Stimulated activated CD8-positive, alpha-beta memory T cell treated with anti-CD3 and anti-CD28 coated beads, Interleukin-15, amount 100 ng/mL, for 48 hours (primary cell): ENCODE measurements at regions not wholly inside any gene's neighbourhood (a gene's known extent, or its start where the extent isn't known, plus 50 kb on each side); places are given as distances from the start of the nearest gene placed in this dataset.

Experiments used
- DNase-seq, 2 donors: peaks; one replicate each; pipeline ENCODE4 v3.0.0-alpha.2; 2020; ENCODE audit warnings: low read depth in 2 of 2

- no peak for DNase-seq
Measured at GRCh38 chr2:146038014-146038413, 1518.1 kb upstream of the ZEB2 start.

- DNase-seq = no peak
Measured at GRCh38 chr2:146037334-146037870, 1517.5 kb upstream of the ZEB2 start.

- no peak for DNase-seq
Measured at GRCh38 chr2:146031158-146031557, 1511.2 kb upstream of the ZEB2 start.

- no peak for DNase-seq
Measured at GRCh38 chr2:146027156-146027555, 1507.2 kb upstream of the ZEB2 start.

GRCh38 chr2:146025519-146025918 lies 1505.6 kb upstream of the ZEB2 start:
- DNase-seq = no peak

GRCh38 chr2:146024212-146024743 lies 1504.4 kb upstream of the ZEB2 start:
- no peak for DNase-seq

- no peak for DNase-seq
Measured at GRCh38 chr2:146004462-146004861, 1484.5 kb upstream of the ZEB2 start.

GRCh38 chr2:146003337-146003736 lies 1483.4 kb upstream of the ZEB2 start:
- DNase-seq = no peak

GRCh38 chr2:145994910-145995309 lies 1475.0 kb upstream of the ZEB2 start:
- no peak for DNase-seq

GRCh38 chr2:145992572-145992971 lies 1472.7 kb upstream of the ZEB2 start:
- DNase-seq = no peak

GRCh38 chr2:145987793-145988192 lies 1467.9 kb upstream of the ZEB2 start:
- no peak for DNase-seq

- no peak for DNase-seq
Measured at GRCh38 chr2:145985517-145985916, 1465.6 kb upstream of the ZEB2 start.

- no peak for DNase-seq
Measured at GRCh38 chr2:145984580-145984979, 1464.7 kb upstream of the ZEB2 start.

- DNase-seq = no peak
Measured at GRCh38 chr2:145980318-145980717, 1460.4 kb upstream of the ZEB2 start.

GRCh38 chr2:145975406-145975805 lies 1455.5 kb upstream of the ZEB2 start:
- DNase-seq = no peak

- no peak for DNase-seq
Measured at GRCh38 chr2:145961846-145962245, 1441.9 kb upstream of the ZEB2 start.

- DNase-seq = no peak
Measured at GRCh38 chr2:145960479-145961163, 1440.7 kb upstream of the ZEB2 start.

GRCh38 chr2:145958611-145959010 lies 1438.7 kb upstream of the ZEB2 start:
- DNase-seq = no peak

- DNase-seq = no peak
Measured at GRCh38 chr2:145957929-145958328, 1438.0 kb upstream of the ZEB2 start.

- DNase-seq = no peak
Measured at GRCh38 chr2:145939949-145940348, 1420.0 kb upstream of the ZEB2 start.

GRCh38 chr2:145935016-145935415 lies 1415.1 kb upstream of the ZEB2 start:
- no peak for DNase-seq

- no peak for DNase-seq
Measured at GRCh38 chr2:145931781-145932395, 1412.0 kb upstream of the ZEB2 start.

- no peak for DNase-seq
Measured at GRCh38 chr2:145930318-145930717, 1410.4 kb upstream of the ZEB2 start.
